ENCODE measurements at regions not wholly inside any gene's neighbourhood (a gene's known extent, or its start where the extent isn't known, plus 50 kb on each side); places are given as distances from the start of the nearest gene placed in this dataset.

GRCh38 chr7:81195033-81195432 is 276.2 kb upstream of the SEMA3C start:
- no peak for TF ChIP-seq POLR2A (IDR thresholded peaks at IDR 0.05; ENCODE audit: extremely low read depth, insufficient read length)
- no peak for TF ChIP-seq CTCF (IDR thresholded peaks at IDR 0.05; ENCODE audit: low read depth, low read length)
- no peak for TF ChIP-seq MYC (IDR thresholded peaks at IDR 0.05; ENCODE audit: low read depth, low read length)
